Liver (tissue), 8 donors: ENCODE measurements at regions not wholly inside any gene's neighbourhood (a gene's known extent, or its start where the extent isn't known, plus 50 kb on each side); places are given as distances from the start of the nearest gene placed in this dataset.

ENCODE experiments used
- DNase-seq: peaks from one replicate; pipeline ENCODE4 v3.0.0-alpha.2; 2017; ENCODE audit warnings: low spot score
- H3K27ac ChIP-seq, 2 donors: one replicate each; pipeline ENCODE4 v1.7.0; 2013; ENCODE audit warnings: inconsistent platforms in 2 of 2, low read length in 2 of 2, control low read depth in 1 of 2, low read depth in 1 of 2, mild to moderate bottlenecking in 1 of 2
- H3K27me3 ChIP-seq, 4 donors: one replicate each; pipeline versions ENCODE4 v1.6.1 to v1.7.0; 2013; ENCODE audit warnings: low read length in 3 of 4, inconsistent platforms in 1 of 4, mild to moderate bottlenecking in 1 of 4, moderate library complexity in 1 of 4; ENCODE audit not compliant: control insufficient read depth in 4 of 4, insufficient read depth in 4 of 4
- H3K36me3 ChIP-seq, 4 donors: one replicate each; pipeline versions ENCODE4 v1.6.1 to v1.7.0; 2013; ENCODE audit warnings: low read length in 3 of 4, mild to moderate bottlenecking in 3 of 4, low read depth in 1 of 4, moderate library complexity in 1 of 4; ENCODE audit not compliant: control insufficient read depth in 4 of 4, insufficient read depth in 3 of 4
- H3K4me1 ChIP-seq, 4 donors: one replicate each; pipeline versions ENCODE4 v1.6.1 to v1.7.0; 2013; ENCODE audit warnings: low read length in 3 of 4, mild to moderate bottlenecking in 3 of 4, moderate library complexity in 1 of 4; ENCODE audit not compliant: control insufficient read depth in 4 of 4, insufficient read depth in 4 of 4
- H3K4me3 ChIP-seq, 3 donors: one replicate each; pipeline versions ENCODE4 v1.6.1 to v1.7.0; 2013; ENCODE audit warnings: low read length in 3 of 3, control low read depth in 1 of 3, low read depth in 1 of 3, mild to moderate bottlenecking in 1 of 3
- H3K9ac ChIP-seq, 2 donors: one replicate each; pipeline ENCODE4 v1.7.0; 2013; ENCODE audit warnings: low read length in 2 of 2, mild to moderate bottlenecking in 2 of 2, moderate library complexity in 2 of 2, control low read depth in 1 of 2, low read depth in 1 of 2
- H3K9me3 ChIP-seq, 4 donors: one replicate each; pipeline versions ENCODE4 v1.6.1 to v1.7.0; 2013; ENCODE audit warnings: low read length in 3 of 4; ENCODE audit not compliant: control insufficient read depth in 4 of 4
- ATF3 ChIP-seq: IDR thresholded peaks from 2 replicates; pipeline ENCODE4 v1.6.1; 2016; ENCODE audit warnings: antibody characterized with exemption
- EGR1 ChIP-seq, 2 donors: IDR thresholded peaks; 2 replicates each; pipeline ENCODE4 v1.6.1; 2016 to 2018; ENCODE audit warnings: antibody characterized with exemption in 2 of 2, low read depth in 2 of 2
- FOXA1 ChIP-seq: IDR thresholded peaks from 2 replicates; pipeline ENCODE4 v1.6.1; 2016; ENCODE audit warnings: antibody characterized with exemption
- FOXA2 ChIP-seq: IDR thresholded peaks from 2 replicates; pipeline ENCODE4 v1.6.1; 2016; ENCODE audit warnings: antibody characterized with exemption
- GABPA ChIP-seq, 2 donors: IDR thresholded peaks in 1 of 2; conservative IDR thresholded peaks in 1 of 2; 2 replicates each; pipeline ENCODE4 v1.6.1; 2016; ENCODE audit warnings: antibody characterized with exemption in 2 of 2, mild to moderate bottlenecking in 1 of 2, moderate library complexity in 1 of 2
- HNF4A ChIP-seq, 2 donors: conservative IDR thresholded peaks; 2 replicates each; pipeline ENCODE4 v1.6.1; 2016; ENCODE audit warnings: antibody characterized with exemption in 2 of 2, mild to moderate bottlenecking in 2 of 2
- HNF4G ChIP-seq: IDR thresholded peaks from 2 replicates; pipeline ENCODE4 v1.6.1; 2016; ENCODE audit warnings: antibody characterized with exemption
- JUND ChIP-seq, 2 donors: IDR thresholded peaks; 2 replicates each; pipeline ENCODE4 v1.6.1; 2016; ENCODE audit warnings: antibody characterized with exemption in 2 of 2
- MAX ChIP-seq: IDR thresholded peaks from 2 replicates; pipeline ENCODE4 v1.6.1; 2016; ENCODE audit warnings: antibody characterized with exemption
- NR2F2 ChIP-seq: IDR thresholded peaks from 2 replicates; pipeline ENCODE4 v1.6.1; 2016; ENCODE audit warnings: antibody characterized with exemption
- RAD21 ChIP-seq, 2 donors: IDR thresholded peaks; 2 replicates each; pipeline ENCODE4 v1.6.1; 2016; ENCODE audit warnings: antibody characterized with exemption in 2 of 2, mild to moderate bottlenecking in 2 of 2
- RXRA ChIP-seq, 2 donors: IDR thresholded peaks; 2 replicates each; pipeline ENCODE4 v1.6.1; 2017 to 2018; ENCODE audit warnings: antibody characterized with exemption in 2 of 2, mild to moderate bottlenecking in 1 of 2
- SP1 ChIP-seq: IDR thresholded peaks from 2 replicates; pipeline ENCODE4 v1.6.1; 2018; ENCODE audit warnings: antibody characterized with exemption, mild to moderate bottlenecking
- TAF1 ChIP-seq: conservative IDR thresholded peaks from 2 replicates; pipeline ENCODE4 v1.6.1; 2016; ENCODE audit warnings: antibody characterized with exemption, mild to moderate bottlenecking
- YY1 ChIP-seq: IDR thresholded peaks from 2 replicates; pipeline ENCODE4 v1.6.1; 2016; ENCODE audit warnings: antibody characterized with exemption, mild to moderate bottlenecking
- WGBS: extraction: QIAGEN DNeasy Blood & Tissue Kit; methylation state at CpG from one replicate; pipeline ENCODE4 v1.1.7; 2013; 5-methylcytosine and 5-hydroxymethylcytosine counted together
- TF ChIP-seq, protein P1 (sequence below): IDR thresholded peaks from 2 replicates; pipeline ENCODE4 v1.6.1; 2016; ENCODE audit warnings: antibody characterized with exemption
- TF ChIP-seq, protein P2 (sequence below): fragments of 150-350 bp; IDR thresholded peaks from 2 replicates; pipeline ENCODE4 v1.5.1; 2017; ENCODE audit warnings: improper control_type of control experiment, low read depth, low read length; ENCODE audit not compliant: missing input control
- TF ChIP-seq, protein P3 (sequence below): IDR thresholded peaks from 2 replicates; pipeline ENCODE4 v1.6.1; 2016; ENCODE audit warnings: antibody characterized with exemption, mild to moderate bottlenecking
- donor health status: healthy.
- donor health status: healthy.
- donor health status: healthy.
- donor health status: healthy.
- donor health status: healthy.

DNA sequence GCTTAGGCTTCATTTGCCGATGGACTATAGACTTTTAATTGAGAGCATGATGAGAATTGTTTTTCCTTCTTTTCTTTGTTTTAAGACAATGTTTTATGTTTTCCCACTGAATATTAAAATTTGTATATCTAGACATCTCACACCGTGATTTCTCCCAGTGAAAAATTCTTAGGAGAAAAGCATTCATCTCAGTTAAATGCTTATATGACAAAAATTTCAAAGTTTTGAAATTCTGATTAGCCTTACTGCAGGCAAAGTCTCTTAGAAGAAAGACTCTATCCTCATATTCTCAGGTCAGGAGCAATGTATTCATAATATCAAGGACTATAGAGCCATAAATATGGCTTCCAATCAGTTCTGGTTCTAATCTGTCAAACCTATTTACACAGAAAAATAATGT lies 2085.0 kb downstream of the NCAM2 start:
- no peaks in the 10 kb centered on the region for H3K4me1 ChIP-seq
- H3K4me3 ChIP-seq, result no peak overlapping the region
- no peaks in the 10 kb centered on the region for H3K36me3 ChIP-seq
- TF ChIP-seq JUND (IDR thresholded peaks at IDR 0.05) (no peak), RAD21 (IDR thresholded peaks at IDR 0.05) (no peak), RXRA (IDR thresholded peaks at IDR 0.05) (no peak), FOXA1 (no peak), NR2F2 (no peak), FOXA2 (no peak), MAX (no peak), HNF4A (conservative IDR thresholded peaks at IDR 0.05) (no peak), SP1 (no peak), GABPA (IDR thresholded peaks at IDR 0.05 in 1 of 2, conservative IDR thresholded peaks at IDR 0.05 in 1 of 2) (no peak), ATF3 (no peak), EGR1 (IDR thresholded peaks at IDR 0.05; ENCODE audit: low read depth in 2 of 2) (no peak), YY1 (no peak), HNF4G (no peak), TAF1 (no peak)
- TF ChIP-seq, protein P1, sequence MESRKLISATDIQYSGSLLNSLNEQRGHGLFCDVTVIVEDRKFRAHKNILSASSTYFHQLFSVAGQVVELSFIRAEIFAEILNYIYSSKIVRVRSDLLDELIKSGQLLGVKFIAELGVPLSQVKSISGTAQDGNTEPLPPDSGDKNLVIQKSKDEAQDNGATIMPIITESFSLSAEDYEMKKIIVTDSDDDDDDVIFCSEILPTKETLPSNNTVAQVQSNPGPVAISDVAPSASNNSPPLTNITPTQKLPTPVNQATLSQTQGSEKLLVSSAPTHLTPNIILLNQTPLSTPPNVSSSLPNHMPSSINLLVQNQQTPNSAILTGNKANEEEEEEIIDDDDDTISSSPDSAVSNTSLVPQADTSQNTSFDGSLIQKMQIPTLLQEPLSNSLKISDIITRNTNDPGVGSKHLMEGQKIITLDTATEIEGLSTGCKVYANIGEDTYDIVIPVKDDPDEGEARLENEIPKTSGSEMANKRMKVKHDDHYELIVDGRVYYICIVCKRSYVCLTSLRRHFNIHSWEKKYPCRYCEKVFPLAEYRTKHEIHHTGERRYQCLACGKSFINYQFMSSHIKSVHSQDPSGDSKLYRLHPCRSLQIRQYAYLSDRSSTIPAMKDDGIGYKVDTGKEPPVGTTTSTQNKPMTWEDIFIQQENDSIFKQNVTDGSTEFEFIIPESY, result no peak
- TF ChIP-seq, protein P2, sequence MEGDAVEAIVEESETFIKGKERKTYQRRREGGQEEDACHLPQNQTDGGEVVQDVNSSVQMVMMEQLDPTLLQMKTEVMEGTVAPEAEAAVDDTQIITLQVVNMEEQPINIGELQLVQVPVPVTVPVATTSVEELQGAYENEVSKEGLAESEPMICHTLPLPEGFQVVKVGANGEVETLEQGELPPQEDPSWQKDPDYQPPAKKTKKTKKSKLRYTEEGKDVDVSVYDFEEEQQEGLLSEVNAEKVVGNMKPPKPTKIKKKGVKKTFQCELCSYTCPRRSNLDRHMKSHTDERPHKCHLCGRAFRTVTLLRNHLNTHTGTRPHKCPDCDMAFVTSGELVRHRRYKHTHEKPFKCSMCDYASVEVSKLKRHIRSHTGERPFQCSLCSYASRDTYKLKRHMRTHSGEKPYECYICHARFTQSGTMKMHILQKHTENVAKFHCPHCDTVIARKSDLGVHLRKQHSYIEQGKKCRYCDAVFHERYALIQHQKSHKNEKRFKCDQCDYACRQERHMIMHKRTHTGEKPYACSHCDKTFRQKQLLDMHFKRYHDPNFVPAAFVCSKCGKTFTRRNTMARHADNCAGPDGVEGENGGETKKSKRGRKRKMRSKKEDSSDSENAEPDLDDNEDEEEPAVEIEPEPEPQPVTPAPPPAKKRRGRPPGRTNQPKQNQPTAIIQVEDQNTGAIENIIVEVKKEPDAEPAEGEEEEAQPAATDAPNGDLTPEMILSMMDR, result no peak
- TF ChIP-seq, protein P3, sequence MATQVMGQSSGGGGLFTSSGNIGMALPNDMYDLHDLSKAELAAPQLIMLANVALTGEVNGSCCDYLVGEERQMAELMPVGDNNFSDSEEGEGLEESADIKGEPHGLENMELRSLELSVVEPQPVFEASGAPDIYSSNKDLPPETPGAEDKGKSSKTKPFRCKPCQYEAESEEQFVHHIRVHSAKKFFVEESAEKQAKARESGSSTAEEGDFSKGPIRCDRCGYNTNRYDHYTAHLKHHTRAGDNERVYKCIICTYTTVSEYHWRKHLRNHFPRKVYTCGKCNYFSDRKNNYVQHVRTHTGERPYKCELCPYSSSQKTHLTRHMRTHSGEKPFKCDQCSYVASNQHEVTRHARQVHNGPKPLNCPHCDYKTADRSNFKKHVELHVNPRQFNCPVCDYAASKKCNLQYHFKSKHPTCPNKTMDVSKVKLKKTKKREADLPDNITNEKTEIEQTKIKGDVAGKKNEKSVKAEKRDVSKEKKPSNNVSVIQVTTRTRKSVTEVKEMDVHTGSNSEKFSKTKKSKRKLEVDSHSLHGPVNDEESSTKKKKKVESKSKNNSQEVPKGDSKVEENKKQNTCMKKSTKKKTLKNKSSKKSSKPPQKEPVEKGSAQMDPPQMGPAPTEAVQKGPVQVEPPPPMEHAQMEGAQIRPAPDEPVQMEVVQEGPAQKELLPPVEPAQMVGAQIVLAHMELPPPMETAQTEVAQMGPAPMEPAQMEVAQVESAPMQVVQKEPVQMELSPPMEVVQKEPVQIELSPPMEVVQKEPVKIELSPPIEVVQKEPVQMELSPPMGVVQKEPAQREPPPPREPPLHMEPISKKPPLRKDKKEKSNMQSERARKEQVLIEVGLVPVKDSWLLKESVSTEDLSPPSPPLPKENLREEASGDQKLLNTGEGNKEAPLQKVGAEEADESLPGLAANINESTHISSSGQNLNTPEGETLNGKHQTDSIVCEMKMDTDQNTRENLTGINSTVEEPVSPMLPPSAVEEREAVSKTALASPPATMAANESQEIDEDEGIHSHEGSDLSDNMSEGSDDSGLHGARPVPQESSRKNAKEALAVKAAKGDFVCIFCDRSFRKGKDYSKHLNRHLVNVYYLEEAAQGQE, result no peak
- DNase-seq, result no peak
- 74% methylated on average over 2 of the region's 2 CpGs for WGBS
- H3K27me3 ChIP-seq, result no peaks in the 10 kb centered on the region
- H3K9ac ChIP-seq, result no peak overlapping the region
- no peaks in the 10 kb centered on the region for H3K9me3 ChIP-seq
- no peak overlapping the region for H3K27ac ChIP-seq

DNA sequence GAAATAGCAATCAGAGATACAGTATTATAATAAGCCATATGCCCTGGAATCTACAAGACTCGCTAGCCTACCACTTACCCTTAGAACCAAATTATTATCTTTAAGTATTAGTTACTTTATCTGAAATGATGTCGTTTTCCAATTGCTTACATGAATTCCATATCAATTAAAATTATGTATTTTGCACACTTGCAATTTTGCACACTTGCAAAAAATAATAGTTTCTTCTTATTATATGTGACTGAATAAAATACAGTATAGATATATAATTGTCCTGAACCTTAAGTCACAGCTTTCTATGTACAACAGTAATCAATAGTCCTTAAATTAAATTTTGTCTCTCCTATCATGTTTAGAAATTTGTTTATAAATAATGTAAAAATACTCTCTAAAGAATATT lies 2095.1 kb downstream of the NCAM2 start:
- peaks cover 0 to 13% (median 0%) of the 10 kb centered on the region in 4 donors for H3K9me3 ChIP-seq
- no peak overlapping the region for H3K9ac ChIP-seq
- no peaks in the 10 kb centered on the region for H3K4me1 ChIP-seq
- 60% methylated on average over 2 of the region's 2 CpGs for WGBS
- H3K27ac ChIP-seq, result no peak overlapping the region
- DNase-seq, result no peak
- no peaks in the 10 kb centered on the region for H3K36me3 ChIP-seq
- TF ChIP-seq FOXA1 (no peak), TAF1 (no peak)
- no peaks in the 10 kb centered on the region for H3K27me3 ChIP-seq
- H3K4me3 ChIP-seq, result no peak overlapping the region
